ENCODE measurements at regions not wholly inside any gene's neighbourhood (a gene's known extent, or its start where the extent isn't known, plus 50 kb on each side); places are given as distances from the start of the nearest gene placed in this dataset.

DNA sequence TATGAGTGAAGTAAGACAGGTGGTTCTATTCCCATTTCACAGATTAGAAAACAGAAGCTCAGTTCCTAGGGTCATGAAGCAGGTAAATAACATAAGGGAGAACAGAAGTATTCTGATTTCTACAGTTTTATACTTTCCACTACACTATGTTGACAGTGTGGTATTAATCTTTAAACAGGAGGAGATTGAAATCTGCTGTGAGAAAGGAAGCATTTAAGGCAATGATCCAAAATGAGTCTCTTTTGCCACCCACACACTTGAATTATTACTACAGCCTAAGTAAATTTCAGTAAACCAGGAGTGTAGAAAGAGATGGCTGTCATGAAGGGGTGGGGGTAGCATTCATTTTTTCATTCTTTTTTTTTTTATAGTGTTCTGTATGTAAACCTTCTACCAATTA, 893.0 kb downstream of the C4orf33 start:
- no peak overlapping the region for H3K4me2 ChIP-seq
- CTCF ChIA-PET, result no interaction called here
- TF ChIP-seq KDM5A (IDR thresholded peaks at IDR 0.05), result no peak
- TF ChIP-seq POLR2AphosphoS2 (conservative IDR thresholded peaks at IDR 0.05; ENCODE audit: low read length), result no peak
- no peak for TF ChIP-seq RNF2 (IDR thresholded peaks at IDR 0.05; ENCODE audit: borderline replicate concordance, low read depth)
- TF ChIP-seq, protein P1, sequence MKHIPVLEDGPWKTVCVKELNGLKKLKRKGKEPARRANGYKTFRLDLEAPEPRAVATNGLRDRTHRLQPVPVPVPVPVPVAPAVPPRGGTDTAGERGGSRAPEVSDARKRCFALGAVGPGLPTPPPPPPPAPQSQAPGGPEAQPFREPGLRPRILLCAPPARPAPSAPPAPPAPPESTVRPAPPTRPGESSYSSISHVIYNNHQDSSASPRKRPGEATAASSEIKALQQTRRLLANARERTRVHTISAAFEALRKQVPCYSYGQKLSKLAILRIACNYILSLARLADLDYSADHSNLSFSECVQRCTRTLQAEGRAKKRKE (CRISPR knock-in tag; IDR thresholded peaks at IDR 0.05; ENCODE audit: low read depth), result no peak
- TF ChIP-seq ZC3H11A (IDR thresholded peaks at IDR 0.05), result no peak
- TF ChIP-seq, protein P2, sequence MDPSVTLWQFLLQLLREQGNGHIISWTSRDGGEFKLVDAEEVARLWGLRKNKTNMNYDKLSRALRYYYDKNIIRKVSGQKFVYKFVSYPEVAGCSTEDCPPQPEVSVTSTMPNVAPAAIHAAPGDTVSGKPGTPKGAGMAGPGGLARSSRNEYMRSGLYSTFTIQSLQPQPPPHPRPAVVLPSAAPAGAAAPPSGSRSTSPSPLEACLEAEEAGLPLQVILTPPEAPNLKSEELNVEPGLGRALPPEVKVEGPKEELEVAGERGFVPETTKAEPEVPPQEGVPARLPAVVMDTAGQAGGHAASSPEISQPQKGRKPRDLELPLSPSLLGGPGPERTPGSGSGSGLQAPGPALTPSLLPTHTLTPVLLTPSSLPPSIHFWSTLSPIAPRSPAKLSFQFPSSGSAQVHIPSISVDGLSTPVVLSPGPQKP (IDR thresholded peaks at IDR 0.05; ENCODE audit: low read depth, low read length), result no peak
- TF ChIP-seq ZFP36 (IDR thresholded peaks at IDR 0.05; ENCODE audit: borderline replicate concordance, partially characterized antibody), result no peak
- TF ChIP-seq, protein P3, sequence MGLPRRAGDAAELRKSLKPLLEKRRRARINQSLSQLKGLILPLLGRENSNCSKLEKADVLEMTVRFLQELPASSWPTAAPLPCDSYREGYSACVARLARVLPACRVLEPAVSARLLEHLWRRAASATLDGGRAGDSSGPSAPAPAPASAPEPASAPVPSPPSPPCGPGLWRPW (IDR thresholded peaks at IDR 0.05), result no peak
- TF ChIP-seq, protein P4, sequence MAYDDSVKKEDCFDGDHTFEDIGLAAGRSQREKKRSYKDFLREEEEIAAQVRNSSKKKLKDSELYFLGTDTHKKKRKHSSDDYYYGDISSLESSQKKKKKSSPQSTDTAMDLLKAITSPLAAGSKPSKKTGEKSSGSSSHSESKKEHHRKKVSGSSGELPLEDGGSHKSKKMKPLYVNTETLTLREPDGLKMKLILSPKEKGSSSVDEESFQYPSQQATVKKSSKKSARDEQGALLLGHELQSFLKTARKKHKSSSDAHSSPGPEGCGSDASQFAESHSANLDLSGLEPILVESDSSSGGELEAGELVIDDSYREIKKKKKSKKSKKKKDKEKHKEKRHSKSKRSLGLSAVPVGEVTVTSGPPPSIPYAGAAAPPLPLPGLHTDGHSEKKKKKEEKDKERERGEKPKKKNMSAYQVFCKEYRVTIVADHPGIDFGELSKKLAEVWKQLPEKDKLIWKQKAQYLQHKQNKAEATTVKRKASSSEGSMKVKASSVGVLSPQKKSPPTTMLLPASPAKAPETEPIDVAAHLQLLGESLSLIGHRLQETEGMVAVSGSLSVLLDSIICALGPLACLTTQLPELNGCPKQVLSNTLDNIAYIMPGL (CRISPR knock-in tag; IDR thresholded peaks at IDR 0.05; ENCODE audit: borderline replicate concordance), result no peak
- no peak for TF ChIP-seq NR3C1 (IDR thresholded peaks at IDR 0.05)
- no peak for TF ChIP-seq JUNB (IDR thresholded peaks at IDR 0.05)
- TF ChIP-seq, protein P5, sequence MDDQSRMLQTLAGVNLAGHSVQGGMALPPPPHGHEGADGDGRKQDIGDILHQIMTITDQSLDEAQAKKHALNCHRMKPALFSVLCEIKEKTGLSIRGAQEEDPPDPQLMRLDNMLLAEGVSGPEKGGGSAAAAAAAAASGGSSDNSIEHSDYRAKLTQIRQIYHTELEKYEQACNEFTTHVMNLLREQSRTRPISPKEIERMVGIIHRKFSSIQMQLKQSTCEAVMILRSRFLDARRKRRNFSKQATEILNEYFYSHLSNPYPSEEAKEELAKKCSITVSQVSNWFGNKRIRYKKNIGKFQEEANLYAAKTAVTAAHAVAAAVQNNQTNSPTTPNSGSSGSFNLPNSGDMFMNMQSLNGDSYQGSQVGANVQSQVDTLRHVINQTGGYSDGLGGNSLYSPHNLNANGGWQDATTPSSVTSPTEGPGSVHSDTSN (IDR thresholded peaks at IDR 0.05), result no peak
- no peak for TF ChIP-seq POLR2A (IDR thresholded peaks at IDR 0.05; ENCODE audit: low read length)
- no peak for TF ChIP-seq HEYL (CRISPR knock-in tag; IDR thresholded peaks at IDR 0.05)
- TF ChIP-seq ZNF302 (CRISPR knock-in tag; IDR thresholded peaks at IDR 0.05), result no peak
- FAIRE-seq, result no peak
- H3K4me3 ChIP-seq, result no peak overlapping the region
- H3K4me1 ChIP-seq, result no peaks in the 10 kb centered on the region
- no peak overlapping the region for H3K27ac ChIP-seq
- DNase-seq (ENCODE audit: low read depth in 1 of 2, low spot score in 1 of 2), result no peak
- no peaks in the 10 kb centered on the region for H3K9me3 ChIP-seq
- POLR2A ChIA-PET, result no interaction called here
- no peak for ATAC-seq

DNA sequence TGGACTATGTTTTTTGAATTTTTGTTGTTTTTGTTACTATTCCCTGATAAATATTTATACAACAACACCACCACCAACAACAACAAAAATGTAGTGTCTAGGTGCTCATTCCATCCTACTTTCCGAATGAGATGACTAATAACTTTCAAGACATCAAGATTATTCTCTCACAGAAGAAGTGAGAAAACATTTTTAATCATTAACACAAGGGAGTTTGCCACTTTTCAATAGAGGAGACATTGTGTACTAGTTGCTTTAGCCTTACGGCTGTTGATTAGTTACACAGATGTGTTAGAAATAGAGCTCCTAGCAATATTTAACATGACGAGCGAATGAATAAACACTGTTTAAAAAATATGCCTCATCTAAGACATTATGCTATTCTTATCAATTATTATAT, 898.8 kb downstream of the C4orf33 start:
- TF ChIP-seq ZSCAN20 (CRISPR knock-in tag; IDR thresholded peaks at IDR 0.05) (no peak), HOXB5 (CRISPR knock-in tag; IDR thresholded peaks at IDR 0.05) (no peak), FOSL2 (IDR thresholded peaks at IDR 0.05) (no peak), FOSL2 (CRISPR knock-in tag; IDR thresholded peaks at IDR 0.05) (no peak), SMC3 (IDR thresholded peaks at IDR 0.05) (no peak), CBX2 (IDR thresholded peaks at IDR 0.05; ENCODE audit: borderline replicate concordance, low read depth) (no peak), CHD4 (IDR thresholded peaks at IDR 0.05; ENCODE audit: borderline replicate concordance) (no peak)
- TF ChIP-seq, protein P6, sequence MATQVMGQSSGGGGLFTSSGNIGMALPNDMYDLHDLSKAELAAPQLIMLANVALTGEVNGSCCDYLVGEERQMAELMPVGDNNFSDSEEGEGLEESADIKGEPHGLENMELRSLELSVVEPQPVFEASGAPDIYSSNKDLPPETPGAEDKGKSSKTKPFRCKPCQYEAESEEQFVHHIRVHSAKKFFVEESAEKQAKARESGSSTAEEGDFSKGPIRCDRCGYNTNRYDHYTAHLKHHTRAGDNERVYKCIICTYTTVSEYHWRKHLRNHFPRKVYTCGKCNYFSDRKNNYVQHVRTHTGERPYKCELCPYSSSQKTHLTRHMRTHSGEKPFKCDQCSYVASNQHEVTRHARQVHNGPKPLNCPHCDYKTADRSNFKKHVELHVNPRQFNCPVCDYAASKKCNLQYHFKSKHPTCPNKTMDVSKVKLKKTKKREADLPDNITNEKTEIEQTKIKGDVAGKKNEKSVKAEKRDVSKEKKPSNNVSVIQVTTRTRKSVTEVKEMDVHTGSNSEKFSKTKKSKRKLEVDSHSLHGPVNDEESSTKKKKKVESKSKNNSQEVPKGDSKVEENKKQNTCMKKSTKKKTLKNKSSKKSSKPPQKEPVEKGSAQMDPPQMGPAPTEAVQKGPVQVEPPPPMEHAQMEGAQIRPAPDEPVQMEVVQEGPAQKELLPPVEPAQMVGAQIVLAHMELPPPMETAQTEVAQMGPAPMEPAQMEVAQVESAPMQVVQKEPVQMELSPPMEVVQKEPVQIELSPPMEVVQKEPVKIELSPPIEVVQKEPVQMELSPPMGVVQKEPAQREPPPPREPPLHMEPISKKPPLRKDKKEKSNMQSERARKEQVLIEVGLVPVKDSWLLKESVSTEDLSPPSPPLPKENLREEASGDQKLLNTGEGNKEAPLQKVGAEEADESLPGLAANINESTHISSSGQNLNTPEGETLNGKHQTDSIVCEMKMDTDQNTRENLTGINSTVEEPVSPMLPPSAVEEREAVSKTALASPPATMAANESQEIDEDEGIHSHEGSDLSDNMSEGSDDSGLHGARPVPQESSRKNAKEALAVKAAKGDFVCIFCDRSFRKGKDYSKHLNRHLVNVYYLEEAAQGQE (IDR thresholded peaks at IDR 0.05), result no peak
- TF ChIP-seq, protein P3 (IDR thresholded peaks at IDR 0.05), result no peak
- ChIA-PET CTCF (no interaction called here), POLR2A (no interaction called here)
- 38% methylated on average over 4 of the region's 4 CpGs for WGBS (ENCODE audit: missing lambda C conversion rate)
- H3K4me3 ChIP-seq, result no peak overlapping the region
- no peaks in the 10 kb centered on the region for H3K4me1 ChIP-seq
- no peaks in the 10 kb centered on the region for H3K9me3 ChIP-seq
- FAIRE-seq (no peak), DNase-seq (ENCODE audit: low read depth in 1 of 2, low spot score in 1 of 2) (no peak), ATAC-seq (no peak)
- no peak overlapping the region for H3K4me2 ChIP-seq
- H3K27ac ChIP-seq, result no peak overlapping the region

All from A549 (cell line).